HepG2 (cell line): ENCODE measurements at regions not wholly inside any gene's neighbourhood (a gene's known extent, or its start where the extent isn't known, plus 50 kb on each side); places are given as distances from the start of the nearest gene placed in this dataset.

Experiments used
- CREM ChIP-seq, 2 experiments: sonication (generic) in 1 of 2; formaldehyde crosslinking in 1 of 2; IDR thresholded peaks; 2 replicates each; pipeline versions ENCODE4 v1.4.0 to v1.6.1; 2016 to 2020; ENCODE audit warnings: antibody characterized with exemption in 1 of 2, mild to moderate bottlenecking in 1 of 2, missing genetic modification reagents in 1 of 2
- FIP1L1 ChIP-seq: fragments of 200-400 bp; formaldehyde crosslinking; IDR thresholded peaks from 2 replicates; pipeline ENCODE4 v1.6.1; 2018; ENCODE audit warnings: low read depth, mild to moderate bottlenecking, low read length, moderate library complexity, borderline replicate concordance; ENCODE audit not compliant: insufficient read depth
- FOXA1 ChIP-seq, 2 experiments: fragments of 450-650 bp in 1 of 2; sonication (generic) in 1 of 2; formaldehyde crosslinking in 1 of 2; IDR thresholded peaks; 2 replicates each; pipeline versions ENCODE4 v1.4.0 to v1.6.1; 2016 to 2020; ENCODE audit warnings: missing genetic modification reagents in 1 of 2
- FOXP1 ChIP-seq, 2 experiments: fragments of 450-650 bp in 1 of 2; IDR thresholded peaks; 2 replicates each; pipeline ENCODE4 v1.6.1; 2017 to 2018; ENCODE audit warnings: antibody characterized with exemption in 1 of 2
- HDAC2 ChIP-seq: sonication (generic); formaldehyde crosslinking; IDR thresholded peaks from 2 replicates; pipeline ENCODE4 v1.4.0; 2020; ENCODE audit warnings: missing genetic modification reagents
- HNF4G ChIP-seq, 2 experiments: sonication (generic) in 1 of 2; formaldehyde crosslinking in 1 of 2; IDR thresholded peaks; 2 replicates each; pipeline versions ENCODE4 v1.4.0 to v1.6.1; 2011 to 2020; ENCODE audit warnings: borderline replicate concordance in 2 of 2, low read depth in 2 of 2, mild to moderate bottlenecking in 2 of 2, low read length in 1 of 2, missing genetic modification reagents in 1 of 2, moderate library complexity in 1 of 2
- HNRNPLL ChIP-seq: fragments of 200-400 bp; formaldehyde crosslinking; IDR thresholded peaks from 2 replicates; pipeline ENCODE4 v1.6.1; 2017; ENCODE audit warnings: mild to moderate bottlenecking, low read depth, low read length; ENCODE audit not compliant: poor library complexity, severe bottlenecking
- KAT8 ChIP-seq: IDR thresholded peaks from 2 replicates; pipeline ENCODE4 v1.6.1; 2016; ENCODE audit warnings: missing genetic modification reagents, missing compliant biosample characterization
- KMT2A ChIP-seq: sonication (generic); formaldehyde crosslinking; IDR thresholded peaks from 2 replicates; pipeline ENCODE4 v1.4.0; 2020; ENCODE audit warnings: missing genetic modification reagents
- MED13 ChIP-seq: sonication (generic); formaldehyde crosslinking; IDR thresholded peaks from 2 replicates; pipeline ENCODE4 v1.5.0; 2020; ENCODE audit warnings: missing genetic modification reagents
- NBN ChIP-seq: fragments of 450-650 bp; conservative IDR thresholded peaks from 2 replicates; pipeline ENCODE4 v1.6.1; 2017
- NCOA1 ChIP-seq: sonication (generic); formaldehyde crosslinking; IDR thresholded peaks from 2 replicates; pipeline ENCODE4 v1.9.0; 2021; ENCODE audit warnings: missing genetic modification reagents
- NFE2L2 ChIP-seq: fragments of 150-350 bp; IDR thresholded peaks from 2 replicates; pipeline ENCODE4 v1.6.1; 2014; ENCODE audit warnings: low read length
- PHF21A ChIP-seq: sonication (generic); formaldehyde crosslinking; IDR thresholded peaks from 2 replicates; pipeline ENCODE4 v1.5.0; 2020; ENCODE audit warnings: mild to moderate bottlenecking, missing genetic modification reagents
- PRPF4 ChIP-seq: fragments of 200-400 bp; formaldehyde crosslinking; IDR thresholded peaks from 2 replicates; pipeline ENCODE4 v1.6.1; 2016; ENCODE audit warnings: low read length, low read depth; ENCODE audit not compliant: poor library complexity, severe bottlenecking
- RFX3 ChIP-seq: IDR thresholded peaks from 2 replicates; pipeline ENCODE4 v1.6.1; 2016; ENCODE audit warnings: missing biosample characterization, missing genetic modification reagents
- TARDBP ChIP-seq: sonication (generic); formaldehyde crosslinking; IDR thresholded peaks from 2 replicates; pipeline ENCODE4 v1.8.0; 2022; ENCODE audit warnings: mild to moderate bottlenecking, missing genetic modification reagents
- TBP ChIP-seq: sonication (generic); formaldehyde crosslinking; IDR thresholded peaks from 2 replicates; pipeline ENCODE4 v1.5.0; 2020; ENCODE audit warnings: missing genetic modification reagents
- TBX2 ChIP-seq: sonication (generic); formaldehyde crosslinking; IDR thresholded peaks from 2 replicates; pipeline ENCODE4 v1.5.0; 2020; ENCODE audit warnings: missing genetic modification reagents, mild to moderate bottlenecking, borderline replicate concordance
- TSC22D2 ChIP-seq: sonication (generic); formaldehyde crosslinking; IDR thresholded peaks from 2 replicates; pipeline ENCODE4 v1.5.1; 2020; ENCODE audit warnings: missing genetic modification reagents, mild to moderate bottlenecking, borderline replicate concordance
- ZNF24 ChIP-seq: fragments of 450-650 bp; IDR thresholded peaks from 2 replicates; pipeline ENCODE4 v1.6.1; 2017; ENCODE audit warnings: antibody characterized with exemption, mild to moderate bottlenecking
- ZNF317 ChIP-seq: sonication (generic); formaldehyde crosslinking; IDR thresholded peaks from 2 replicates; pipeline ENCODE4 v1.5.0; 2020; ENCODE audit warnings: mild to moderate bottlenecking, missing genetic modification reagents
- ZNF326 ChIP-seq: sonication (generic); formaldehyde crosslinking; IDR thresholded peaks from 2 replicates; pipeline ENCODE4 v1.4.0; 2020; ENCODE audit warnings: missing genetic modification reagents, borderline replicate concordance
- ZNF501 ChIP-seq: sonication (generic); formaldehyde crosslinking; IDR thresholded peaks from 2 replicates; pipeline ENCODE4 v1.5.1; 2020; ENCODE audit warnings: mild to moderate bottlenecking, moderate library complexity, missing genetic modification reagents
- ZNF569 ChIP-seq: sonication (generic); formaldehyde crosslinking; IDR thresholded peaks from 2 replicates; pipeline ENCODE4 v1.5.0; 2020; ENCODE audit warnings: mild to moderate bottlenecking, missing genetic modification reagents, moderate library complexity, borderline replicate concordance
- ZNF878 ChIP-seq: sonication (generic); formaldehyde crosslinking; IDR thresholded peaks from 2 replicates; pipeline ENCODE4 v1.8.1; 2023; ENCODE audit warnings: mild to moderate bottlenecking, missing genetic modification reagents, moderate library complexity
- TF ChIP-seq, protein P1 (sequence below): sonication (generic); formaldehyde crosslinking; IDR thresholded peaks from 2 replicates; pipeline ENCODE4 v1.5.1; 2020; ENCODE audit warnings: mild to moderate bottlenecking, missing genetic modification reagents, borderline replicate concordance

- TF ChIP-seq CREM (IDR thresholded peaks at IDR 0.05), result peak; percentile 30; the same call in 1 of the 2 replicates
- no peak for TF ChIP-seq CREM (CRISPR knock-in tag; IDR thresholded peaks at IDR 0.05)
- no peak for TF ChIP-seq NFE2L2
- TF ChIP-seq KAT8 (CRISPR knock-in tag), result no peak
- no peak for TF ChIP-seq RFX3 (CRISPR knock-in tag)
- TF ChIP-seq TBP (CRISPR knock-in tag), result no peak
- TF ChIP-seq, protein P1, sequence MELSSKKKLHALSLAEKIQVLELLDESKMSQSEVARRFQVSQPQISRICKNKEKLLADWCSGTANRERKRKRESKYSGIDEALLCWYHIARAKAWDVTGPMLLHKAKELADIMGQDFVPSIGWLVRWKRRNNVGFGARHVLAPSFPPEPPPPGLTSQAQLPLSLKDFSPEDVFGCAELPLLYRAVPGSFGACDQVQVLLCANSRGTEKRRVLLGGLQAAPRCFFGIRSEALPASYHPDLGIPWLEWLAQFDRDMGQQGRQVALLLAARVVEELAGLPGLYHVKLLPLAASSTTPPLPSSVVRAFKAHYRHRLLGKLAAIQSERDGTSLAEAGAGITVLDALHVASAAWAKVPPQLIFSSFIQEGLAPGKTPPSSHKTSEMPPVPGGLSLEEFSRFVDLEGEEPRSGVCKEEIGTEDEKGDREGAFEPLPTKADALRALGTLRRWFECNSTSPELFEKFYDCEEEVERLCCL (CRISPR knock-in tag), result no peak
- peak; percentile 51; the same call in 1 of the 2 replicates for TF ChIP-seq HDAC2 (CRISPR knock-in tag)
- TF ChIP-seq PHF21A (CRISPR knock-in tag), result peak; percentile 36; the same call in 1 of the 2 replicates
- TF ChIP-seq ZNF878, result no peak
- no peak for TF ChIP-seq ZNF569 (CRISPR knock-in tag)
- TF ChIP-seq MED13 (CRISPR knock-in tag), result no peak
- no peak for TF ChIP-seq FIP1L1
- no peak for TF ChIP-seq ZNF501 (CRISPR knock-in tag)
- no peak for TF ChIP-seq NBN
- TF ChIP-seq TSC22D2, result no peak
- no peak for TF ChIP-seq ZNF24
- peak; percentile 67 for TF ChIP-seq TBX2 (CRISPR knock-in tag)
- TF ChIP-seq HNRNPLL, result no peak
- TF ChIP-seq ZNF317 (CRISPR knock-in tag), result no peak
- no peak for TF ChIP-seq KMT2A (CRISPR knock-in tag)
- no peak for TF ChIP-seq FOXP1 (IDR thresholded peaks at IDR 0.05)
- peak; percentile 73; the same call in 1 of the 2 replicates for TF ChIP-seq FOXP1 (CRISPR knock-in tag; IDR thresholded peaks at IDR 0.05)
- TF ChIP-seq NCOA1 (CRISPR knock-in tag), result no peak
- TF ChIP-seq TARDBP, result no peak
- no peak for TF ChIP-seq FOXA1 (IDR thresholded peaks at IDR 0.05)
- TF ChIP-seq FOXA1 (CRISPR knock-in tag; IDR thresholded peaks at IDR 0.05), result peak; percentile 35; the same call in 1 of the 2 replicates
- TF ChIP-seq HNF4G (IDR thresholded peaks at IDR 0.05; ENCODE audit: borderline replicate concordance, low read depth, low read length), result peak; percentile 53; the same call in 1 of the 2 replicates
- 0 out of 2 replicates have a peak, but pooled peaks have one; percentile 35 for TF ChIP-seq HNF4G (CRISPR knock-in tag; IDR thresholded peaks at IDR 0.05; ENCODE audit: borderline replicate concordance, low read depth)
- no peak for TF ChIP-seq ZNF326 (CRISPR knock-in tag)
- TF ChIP-seq PRPF4, result no peak
These were observed 916.5 kb downstream of the AACS start (continued) for GRCh38 chr12:125981610-125982253.
